Peyer's patch (tissue), 4 donors: ENCODE measurements at regions not wholly inside any gene's neighbourhood (a gene's known extent, or its start where the extent isn't known, plus 50 kb on each side); places are given as distances from the start of the nearest gene placed in this dataset.

ENCODE experiments used
- DNase-seq, 3 donors: peaks; one replicate each; pipeline ENCODE4 v3.0.0-alpha.2; 2017 to 2019
- H3K27ac ChIP-seq, 4 donors: fragments of 200-600 bp; sonication (generic); one replicate each; pipeline ENCODE4 v1.5.1; 2016 to 2019
- H3K27me3 ChIP-seq, 2 donors: fragments of 200-600 bp; sonication (generic); one replicate each; pipeline ENCODE4 v1.5.1; 2019
- H3K36me3 ChIP-seq, 3 donors: fragments of 200-600 bp; sonication (generic); one replicate each; pipeline ENCODE4 v1.5.1; 2016 to 2019
- H3K4me1 ChIP-seq, 4 donors: fragments of 200-600 bp; sonication (generic); one replicate each; pipeline ENCODE4 v1.5.1; 2016 to 2019
- H3K4me3 ChIP-seq, 4 donors: fragments of 200-600 bp; sonication (generic); 1 replicate in 3 of 4; 2 replicates in 1 of 4; pipeline ENCODE4 v1.5.1; 2016 to 2019; ENCODE audit warnings: mild to moderate bottlenecking in 1 of 4
- H3K9me3 ChIP-seq, 4 donors: fragments of 200-600 bp; sonication (generic); one replicate each; pipeline ENCODE4 v1.5.1; 2016 to 2019; ENCODE audit warnings: mild to moderate bottlenecking in 1 of 4
- CTCF ChIP-seq, 6 experiments: fragments of 450-650 bp in 4 of 6; fragments of 200-600 bp in 2 of 6; sonication (generic) in 1 of 6; IDR thresholded peaks; one replicate each; pipeline ENCODE4 v1.5.1; 2017 to 2019; ENCODE audit warnings: antibody characterized with exemption in 6 of 6, mild to moderate bottlenecking in 3 of 6, moderate library complexity in 1 of 6
- POLR2A ChIP-seq, 2 donors: fragments of 450-650 bp; IDR thresholded peaks; one replicate each; pipeline ENCODE4 v1.5.1; 2017; ENCODE audit warnings: antibody characterized with exemption in 2 of 2, mild to moderate bottlenecking in 2 of 2, moderate library complexity in 2 of 2

GRCh38 chrX:39835776-39836175 is 262.0 kb downstream of the BCOR start:
- H3K27ac ChIP-seq, result no peak overlapping the region
- no peaks in the 10 kb centered on the region for H3K27me3 ChIP-seq
- TF ChIP-seq CTCF (IDR thresholded peaks at IDR 0.05) (no peak), POLR2A (IDR thresholded peaks at IDR 0.05) (no peak)
- H3K36me3 ChIP-seq, result no peaks in the 10 kb centered on the region
- no peak for DNase-seq
- H3K4me1 ChIP-seq, result no peaks in the 10 kb centered on the region
- H3K9me3 ChIP-seq, result no peaks in the 10 kb centered on the region
- H3K4me3 ChIP-seq, result no peak overlapping the region

- DNase-seq, result no peak
- Histone ChIP-seq H3K27ac (no peak overlapping the region), H3K36me3 (no peaks in the 10 kb centered on the region), H3K9me3 (no peaks in the 10 kb centered on the region), H3K4me3 (no peak overlapping the region), H3K27me3 (no peaks in the 10 kb centered on the region), H3K4me1 (no peaks in the 10 kb centered on the region)
- TF ChIP-seq CTCF (IDR thresholded peaks at IDR 0.05), result no peak
- no peak for TF ChIP-seq POLR2A (IDR thresholded peaks at IDR 0.05)
These were observed 260.8 kb downstream of the BCOR start for GRCh38 chrX:39836802-39837420.

DNA sequence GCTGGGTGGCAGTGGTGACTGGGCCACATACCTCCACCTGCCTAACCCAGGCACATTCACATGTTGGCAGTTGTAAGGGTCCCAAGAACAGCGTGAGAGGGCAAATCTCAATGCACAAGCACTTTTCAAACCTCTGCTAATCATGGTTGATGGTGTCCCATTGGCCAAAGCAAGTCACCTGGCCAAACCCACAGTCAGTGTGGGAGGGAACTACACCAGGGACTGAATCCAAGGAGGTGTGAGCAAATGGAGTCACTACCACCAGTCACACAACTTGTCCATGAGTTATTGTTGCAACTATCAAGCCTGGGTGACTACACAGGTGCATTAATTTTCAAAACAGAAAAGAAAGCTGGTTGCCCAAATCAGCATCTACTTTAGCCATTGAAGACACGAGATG is 260.1 kb downstream of the BCOR start:
- no peaks in the 10 kb centered on the region for H3K4me1 ChIP-seq
- TF ChIP-seq CTCF (IDR thresholded peaks at IDR 0.05) (no peak), POLR2A (IDR thresholded peaks at IDR 0.05) (no peak)

GRCh38 chrX:39839371-39839770 is 258.4 kb downstream of the BCOR start:
- Histone ChIP-seq H3K27me3 (no peaks in the 10 kb centered on the region), H3K36me3 (no peaks in the 10 kb centered on the region), H3K4me1 (no peaks in the 10 kb centered on the region), H3K4me3 (no peak overlapping the region), H3K9me3 (no peaks in the 10 kb centered on the region), H3K27ac (no peak overlapping the region)
- no peak for DNase-seq
- TF ChIP-seq POLR2A (IDR thresholded peaks at IDR 0.05) (no peak), CTCF (IDR thresholded peaks at IDR 0.05) (no peak)

More for the DNA sequence above, 260.1 kb downstream of the BCOR start:
- no peaks in the 10 kb centered on the region for H3K27me3 ChIP-seq
- H3K36me3 ChIP-seq, result no peaks in the 10 kb centered on the region
- no peaks in the 10 kb centered on the region for H3K9me3 ChIP-seq
- H3K4me3 ChIP-seq, result no peak overlapping the region
- H3K27ac ChIP-seq, result no peak overlapping the region
- DNase-seq, result no peak

- Histone ChIP-seq H3K4me3 (no peak overlapping the region), H3K27ac (no peak overlapping the region), H3K4me1 (no peaks in the 10 kb centered on the region), H3K9me3 (no peaks in the 10 kb centered on the region), H3K36me3 (no peaks in the 10 kb centered on the region), H3K27me3 (no peaks in the 10 kb centered on the region)
- no peak for DNase-seq
- TF ChIP-seq POLR2A (IDR thresholded peaks at IDR 0.05) (no peak), CTCF (IDR thresholded peaks at IDR 0.05) (no peak)
These were observed 257.6 kb downstream of the BCOR start for GRCh38 chrX:39840133-39840532.
